Neuronal stem cell (in vitro differentiated cells): ENCODE measurements at regions not wholly inside any gene's neighbourhood (a gene's known extent, or its start where the extent isn't known, plus 50 kb on each side); places are given as distances from the start of the nearest gene placed in this dataset.

Source experiments
- DNase-seq: peaks from one replicate; pipeline ENCODE4 v3.0.0-alpha.2; 2013; ENCODE audit warnings: low spot score
- H2AFZ ChIP-seq: one replicate; pipeline ENCODE4 v1.6.1; 2013; ENCODE audit warnings: mild to moderate bottlenecking, low read length, inconsistent platforms
- H2AK5ac ChIP-seq: 2 replicates; pipeline ENCODE4 v1.6.1; 2013; ENCODE audit warnings: low read depth, mild to moderate bottlenecking, inconsistent platforms, low read length, moderate library complexity, mixed read lengths
- H2BK120ac ChIP-seq: 2 replicates; pipeline ENCODE4 v1.6.1; 2013; ENCODE audit warnings: low read depth, mild to moderate bottlenecking, inconsistent platforms, low read length, moderate library complexity, mixed read lengths
- H2BK12ac ChIP-seq: one replicate; pipeline ENCODE4 v1.6.1; 2013; ENCODE audit warnings: low read length, inconsistent platforms
- H2BK15ac ChIP-seq: 2 replicates; pipeline ENCODE4 v1.6.1; 2013; ENCODE audit warnings: mild to moderate bottlenecking, low read length, inconsistent platforms, mixed read lengths
- H2BK5ac ChIP-seq: one replicate; pipeline ENCODE4 v1.6.1; 2013; ENCODE audit warnings: inconsistent platforms, mild to moderate bottlenecking, low read length, moderate library complexity
- H3K14ac ChIP-seq: one replicate; pipeline ENCODE4 v1.6.1; 2013; ENCODE audit warnings: low read length, inconsistent platforms
- H3K18ac ChIP-seq: 2 replicates; pipeline ENCODE4 v1.6.1; 2013; ENCODE audit warnings: low read length, inconsistent platforms
- H3K23ac ChIP-seq: 2 replicates; pipeline ENCODE4 v1.6.1; 2013; ENCODE audit warnings: low read depth, mild to moderate bottlenecking, mixed read lengths, low read length, inconsistent platforms; ENCODE audit not compliant: poor library complexity
- H3K27ac ChIP-seq: replicated peaks from 3 replicates; pipeline ENCODE4 v1.5.1; 2013; ENCODE audit warnings: low read length, inconsistent platforms
- H3K27me3 ChIP-seq, 3 experiments: 2 replicates each; pipeline ENCODE4 v1.6.1; 2013; ENCODE audit warnings: low read length in 3 of 3, mild to moderate bottlenecking in 2 of 3, inconsistent platforms in 1 of 3, low read depth in 1 of 3, mixed read lengths in 1 of 3, moderate library complexity in 1 of 3; ENCODE audit not compliant: control insufficient read depth in 3 of 3, insufficient read depth in 3 of 3
- H3K36me3 ChIP-seq, 2 donors: replicated peaks in 1 of 2; 2 replicates each; pipeline ENCODE4 v1.6.1; 2013; ENCODE audit warnings: low read length in 2 of 2; ENCODE audit not compliant: control insufficient read depth in 2 of 2, insufficient read depth in 2 of 2
- H3K4ac ChIP-seq: 2 replicates; pipeline ENCODE4 v1.6.1; 2013; ENCODE audit warnings: inconsistent platforms, mild to moderate bottlenecking, low read length, moderate library complexity
- H3K4me1 ChIP-seq, 2 donors: 1 replicate in 1 of 2; 2 replicates in 1 of 2; pipeline ENCODE4 v1.6.1; 2013; ENCODE audit warnings: low read length in 2 of 2, low read depth in 1 of 2; ENCODE audit not compliant: control insufficient read depth in 2 of 2, insufficient read depth in 1 of 2
- H3K4me2 ChIP-seq: one replicate; pipeline ENCODE4 v1.6.1; 2013; ENCODE audit warnings: mild to moderate bottlenecking, low read length, inconsistent platforms; ENCODE audit not compliant: insufficient read depth, poor library complexity, severe bottlenecking
- H3K4me3 ChIP-seq, 2 donors: 2 replicates each; pipeline ENCODE4 v1.5.1; 2013; ENCODE audit warnings: low read length in 2 of 2, mild to moderate bottlenecking in 2 of 2, inconsistent platforms in 1 of 2, moderate library complexity in 1 of 2
- H3K79me1 ChIP-seq: one replicate; pipeline ENCODE4 v1.6.1; 2013; ENCODE audit warnings: low read depth, mild to moderate bottlenecking, inconsistent platforms, low read length, moderate library complexity
- H3K9ac ChIP-seq: one replicate; pipeline ENCODE4 v1.6.1; 2013; ENCODE audit warnings: mild to moderate bottlenecking, low read depth, low read length, inconsistent platforms; ENCODE audit not compliant: poor library complexity
- H3K9me3 ChIP-seq, 2 donors: replicated peaks in 1 of 2; 2 replicates each; pipeline versions ENCODE3 to v1.6.1; 2013; ENCODE audit warnings: low read length in 2 of 2, mild to moderate bottlenecking in 2 of 2, inconsistent platforms in 1 of 2, low read depth in 1 of 2, mixed read lengths in 1 of 2, moderate library complexity in 1 of 2; ENCODE audit not compliant: control insufficient read depth in 2 of 2, insufficient read depth in 1 of 2
- H4K8ac ChIP-seq: one replicate; pipeline ENCODE4 v1.6.1; 2013; ENCODE audit warnings: low read depth, mild to moderate bottlenecking, inconsistent platforms, low read length, moderate library complexity
- H4K91ac ChIP-seq: one replicate; pipeline ENCODE4 v1.6.1; 2013; ENCODE audit warnings: low read length, low read depth, mild to moderate bottlenecking, inconsistent platforms; ENCODE audit not compliant: poor library complexity
- WGBS, 2 donors: extraction: QIAGEN DNeasy Blood & Tissue Kit; methylation state at CpG; one replicate each; pipeline ENCODE4 v1.1.7; 2013; ENCODE audit warnings: missing lambda C conversion rate in 2 of 2, mixed read lengths in 1 of 2; ENCODE audit not compliant: insufficient read length in 2 of 2, insufficient replicate concordance in 1 of 2; ENCODE audit errors: extremely low coverage in 2 of 2; 5-methylcytosine and 5-hydroxymethylcytosine counted together

GRCh38 chr12:89891933-89892332 lies 183.3 kb upstream of the ATP2B1 start:
- Histone ChIP-seq H4K8ac (no peak overlapping the region), H4K91ac (no peak overlapping the region), H3K4me3 (no peak overlapping the region), H2BK12ac (no peak overlapping the region), H3K4ac (no peak overlapping the region), H3K23ac (no peak overlapping the region), H2AK5ac (no peak overlapping the region), H3K36me3 (no peaks in the 10 kb centered on the region), H3K18ac (no peak overlapping the region), H2AFZ (no peak overlapping the region), H2BK5ac (no peak overlapping the region), H3K79me1 (no peaks in the 10 kb centered on the region), H3K27me3 (no peaks in the 10 kb centered on the region), H3K4me2 (no peak overlapping the region), H3K4me1 (no peaks in the 10 kb centered on the region), H3K9ac (no peak overlapping the region), H3K14ac (no peak overlapping the region), H3K9me3 (peaks cover 0 to 2% of the 10 kb centered on the region in 2 donors), H2BK15ac (no peak overlapping the region), H3K27ac (no peak overlapping the region), H2BK120ac (no peak overlapping the region)
- no peak for DNase-seq

- no peaks in the 10 kb centered on the region for H3K27me3 ChIP-seq
- H3K23ac ChIP-seq = no peak overlapping the region
- H2AK5ac ChIP-seq = no peak overlapping the region
- no CpG with 5 or more reads among the region's 2 CpGs for WGBS, 2 donors
- no peak overlapping the region for H4K91ac ChIP-seq
- H2BK15ac ChIP-seq = no peak overlapping the region
- H3K4ac ChIP-seq = no peak overlapping the region
- no peak overlapping the region for H2BK120ac ChIP-seq
- H3K79me1 ChIP-seq = no peaks in the 10 kb centered on the region
- H2AFZ ChIP-seq = no peak overlapping the region
- H3K18ac ChIP-seq = no peak overlapping the region
- no peak for DNase-seq
- no peak overlapping the region for H3K27ac ChIP-seq
- H3K14ac ChIP-seq = no peak overlapping the region
- H3K9ac ChIP-seq = no peak overlapping the region
- no peaks in the 10 kb centered on the region for H3K36me3 ChIP-seq
- H3K9me3 ChIP-seq = peaks cover 0 to 2% of the 10 kb centered on the region in 2 donors
- no peak overlapping the region for H2BK5ac ChIP-seq
- H4K8ac ChIP-seq = no peak overlapping the region
- H2BK12ac ChIP-seq = no peak overlapping the region
- no peak overlapping the region for H3K4me2 ChIP-seq
- H3K4me3 ChIP-seq = no peak overlapping the region
- peaks cover 0 to 5% of the 10 kb centered on the region in 2 donors for H3K4me1 ChIP-seq
Observed at GRCh38 chr12:89890161-89890560, 181.5 kb upstream of the ATP2B1 start.

- H3K4me2 ChIP-seq = no peak overlapping the region
- H3K27ac ChIP-seq = no peak overlapping the region
- H2AFZ ChIP-seq = no peak overlapping the region
Observed at GRCh38 chr12:89889062-89889461, 180.4 kb upstream of the ATP2B1 start.

GRCh38 chr12:89884952-89885351 lies 176.3 kb upstream of the ATP2B1 start:
- Histone ChIP-seq H4K91ac (no peak overlapping the region), H3K4ac (no peak overlapping the region), H3K9ac (no peak overlapping the region), H2BK15ac (no peak overlapping the region), H3K23ac (no peak overlapping the region), H2AK5ac (no peak overlapping the region), H2BK12ac (no peak overlapping the region), H3K36me3 (no peaks in the 10 kb centered on the region), H3K18ac (no peak overlapping the region), H3K27ac (peak overlapping the region; percentile 55), H3K27me3 (no peaks in the 10 kb centered on the region), H2BK5ac (no peak overlapping the region), H3K4me1 (peaks cover 10 to 11% of the 10 kb centered on the region in 2 donors), H3K4me3 (no peak overlapping the region), H2AFZ (no peak overlapping the region), H3K9me3 (no peaks in the 10 kb centered on the region), H3K14ac (no peak overlapping the region), H4K8ac (no peak overlapping the region), H3K4me2 (no peak overlapping the region), H2BK120ac (no peak overlapping the region), H3K79me1 (no peaks in the 10 kb centered on the region)
- DNase-seq = no peak

More at GRCh38 chr12:89889062-89889461, 180.4 kb upstream of the ATP2B1 start:
- Histone ChIP-seq H2AK5ac (no peak overlapping the region), H3K36me3 (no peaks in the 10 kb centered on the region), H4K8ac (no peak overlapping the region), H3K14ac (no peak overlapping the region), H4K91ac (no peak overlapping the region), H2BK12ac (no peak overlapping the region), H3K23ac (no peak overlapping the region), H3K4ac (no peak overlapping the region), H3K79me1 (no peaks in the 10 kb centered on the region), H3K18ac (no peak overlapping the region), H2BK5ac (no peak overlapping the region), H3K27me3 (no peaks in the 10 kb centered on the region), H3K9me3 (peaks cover 0 to 2% of the 10 kb centered on the region in 2 donors), H3K4me1 (peaks cover 5% of the 10 kb centered on the region in 2 donors), H3K9ac (no peak overlapping the region), H2BK15ac (no peak overlapping the region), H2BK120ac (no peak overlapping the region), H3K4me3 (no peak overlapping the region)
- no CpG with 5 or more reads among the region's 4 CpGs for WGBS, 2 donors
- DNase-seq = no peak
